ENCODE measurements at regions not wholly inside any gene's neighbourhood (a gene's known extent, or its start where the extent isn't known, plus 50 kb on each side); places are given as distances from the start of the nearest gene placed in this dataset.

GRCh38 chr16:54422159-54422558 lies 135.6 kb upstream of the IRX3 start:
- TF ChIP-seq CTCF (IDR thresholded peaks at IDR 0.05; ENCODE audit: poor library complexity, severe bottlenecking) (no peak), REST (IDR thresholded peaks at IDR 0.05; ENCODE audit: borderline replicate concordance) (no peak)
